Right lobe of liver (tissue), 4 donors: ENCODE measurements at regions not wholly inside any gene's neighbourhood (a gene's known extent, or its start where the extent isn't known, plus 50 kb on each side); places are given as distances from the start of the nearest gene placed in this dataset.

ENCODE experiments used
- CTCF ChIP-seq, 4 donors: fragments of 200-600 bp in 3 of 4; fragments of 450-650 bp in 1 of 4; IDR thresholded peaks; one replicate each; pipeline versions ENCODE4 v1.5.1 to v1.8.0; 2016 to 2022; ENCODE audit warnings: antibody characterized with exemption in 4 of 4, mild to moderate bottlenecking in 2 of 4
- POLR2A ChIP-seq: fragments of 450-650 bp; IDR thresholded peaks from one replicate; pipeline ENCODE4 v1.6.1; 2017; ENCODE audit warnings: antibody characterized with exemption, mild to moderate bottlenecking
- donor health status: DM: no; HTN: no; CAD: no.
- donor health status: DM: no; HTN: no; CAD: no.
- donor health status: DM: no; HTN: yes; CAD: no.

- TF ChIP-seq CTCF (IDR thresholded peaks at IDR 0.05) (no peak), POLR2A (no peak)
These were observed 50.4 kb upstream of the CCDC160 start for GRCh38 chrX:134186362-134187121.
